ENCODE measurements at regions not wholly inside any gene's neighbourhood (a gene's known extent, or its start where the extent isn't known, plus 50 kb on each side); places are given as distances from the start of the nearest gene placed in this dataset.

GRCh38 chr14:83707056-83707455 is 1822.9 kb upstream of the FLRT2 start:
- TF ChIP-seq CTCF (IDR thresholded peaks at IDR 0.05) = no peak
- no peak for TF ChIP-seq REST (IDR thresholded peaks at IDR 0.05; ENCODE audit: insufficient read depth in 1 of 2, low read depth in 2 of 2, low read length in 1 of 2)
